ENCODE measurements at regions not wholly inside any gene's neighbourhood (a gene's known extent, or its start where the extent isn't known, plus 50 kb on each side); places are given as distances from the start of the nearest gene placed in this dataset.

GRCh38 chr20:22887796-22888195, 147.3 kb upstream of the SSTR4 start:
- intact Hi-C loops (cut with DNase I) = loop anchor here in 1 of 2 donors (10.0 kb wide), 1 partner anchor 63 kb away; no protein-coding TSS in a partner anchor
- DNase-seq = no peak
- Histone ChIP-seq H3K4me3 (no peak overlapping the region), H3K27ac (no peak overlapping the region), H3K4me1 (replicated peaks in 1 of 2) (no peaks in the 10 kb centered on the region), H3K27me3 (no peaks in the 10 kb centered on the region), H3K9me3 (replicated peaks in 1 of 3) (no peaks in the 10 kb centered on the region), H3K36me3 (replicated peaks in 1 of 2) (no peaks in the 10 kb centered on the region)
- TF ChIP-seq POLR2A (IDR thresholded peaks at IDR 0.05) (no peak), CTCF (IDR thresholded peaks at IDR 0.05) (no peak)
- 41 to 66% (median 62%) methylated on average over 2 of the region's 2 CpGs for WGBS, 4 donors

DNA sequence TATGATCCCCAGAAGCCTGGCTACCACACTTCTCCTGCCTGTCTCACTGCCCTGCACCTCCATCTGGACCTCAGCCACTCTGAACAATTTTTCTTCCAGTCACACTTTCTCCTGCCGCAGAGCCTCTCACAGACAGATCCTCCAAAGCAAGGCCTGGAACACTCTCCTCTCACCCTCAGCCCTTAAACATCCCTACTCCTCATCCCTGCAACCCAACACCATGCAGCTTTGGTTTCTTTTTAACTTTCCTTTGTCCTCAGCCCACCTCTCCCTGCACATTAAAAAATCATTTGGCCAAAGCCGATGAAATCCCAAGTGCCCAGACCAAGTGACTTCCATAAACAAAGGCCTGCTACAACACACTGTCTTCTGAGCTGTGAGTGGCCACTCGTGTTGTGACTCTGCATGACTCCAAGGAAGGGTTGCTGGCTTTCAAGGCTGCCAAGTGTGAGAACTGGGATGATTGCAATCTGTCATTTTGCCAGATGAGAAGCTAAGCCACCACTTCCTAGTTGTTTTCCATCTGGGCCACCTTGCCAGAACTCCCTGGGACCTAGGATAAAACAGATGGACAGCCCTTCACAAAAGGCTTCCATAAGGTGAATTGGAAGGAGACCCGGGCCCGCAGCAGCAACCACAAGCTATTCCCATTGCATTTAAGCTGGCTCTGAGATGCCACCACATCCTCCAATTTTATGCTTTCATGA, 144.4 kb upstream of the SSTR4 start:
- Histone ChIP-seq H3K9me3 (replicated peaks in 1 of 3) (no peaks in the 10 kb centered on the region), H3K36me3 (replicated peaks in 1 of 2) (no peaks in the 10 kb centered on the region), H3K27ac (no peak overlapping the region), H3K4me3 (no peak overlapping the region), H3K4me1 (replicated peaks in 1 of 2) (no peaks in the 10 kb centered on the region), H3K27me3 (no peaks in the 10 kb centered on the region)
- DNase-seq = no peak
- TF ChIP-seq CTCF (IDR thresholded peaks at IDR 0.05) (no peak), POLR2A (IDR thresholded peaks at IDR 0.05) (no peak)
- 79 to 87% (median 83%) methylated on average over 5 of the region's 5 CpGs for WGBS, 4 donors
- intact Hi-C loops (cut with DNase I) = no loop called here

DNA sequence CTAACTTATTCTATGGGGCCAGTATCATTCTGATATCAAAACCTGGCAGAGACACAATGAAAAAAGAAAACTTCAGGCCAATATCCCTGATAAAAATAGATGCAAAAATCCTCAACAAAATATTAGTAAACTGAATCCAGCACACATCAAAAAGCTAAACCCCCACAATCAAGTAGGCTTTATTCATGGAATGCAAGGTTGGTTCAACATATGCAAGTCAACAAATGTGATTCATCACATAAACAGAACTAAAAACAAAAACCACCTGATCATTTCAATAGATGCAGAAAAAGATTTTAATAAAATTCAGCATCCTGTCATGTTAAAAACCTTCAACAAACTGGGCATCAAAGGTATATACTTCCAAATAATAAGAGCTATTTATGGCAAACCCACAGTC, 133.9 kb upstream of the SSTR4 start:
- H3K4me1 ChIP-seq (replicated peaks in 1 of 2) = no peaks in the 10 kb centered on the region
- no peak for DNase-seq
- no peaks in the 10 kb centered on the region for H3K27me3 ChIP-seq
- no peaks in the 10 kb centered on the region for H3K36me3 ChIP-seq (replicated peaks in 1 of 2)
- no peaks in the 10 kb centered on the region for H3K9me3 ChIP-seq (replicated peaks in 1 of 3)
- H3K4me3 ChIP-seq = no peak overlapping the region
- H3K27ac ChIP-seq = no peak overlapping the region
- no peak for TF ChIP-seq POLR2A (IDR thresholded peaks at IDR 0.05)
- no peak for TF ChIP-seq CTCF (IDR thresholded peaks at IDR 0.05)
- intact Hi-C loops (cut with DNase I) = no loop called here

GRCh38 chr20:22901921-22902320, 133.2 kb upstream of the SSTR4 start:
- Histone ChIP-seq H3K27ac (no peak overlapping the region), H3K36me3 (replicated peaks in 1 of 2) (no peaks in the 10 kb centered on the region), H3K4me3 (no peak overlapping the region), H3K9me3 (replicated peaks in 1 of 3) (no peaks in the 10 kb centered on the region), H3K4me1 (replicated peaks in 1 of 2) (no peaks in the 10 kb centered on the region), H3K27me3 (no peaks in the 10 kb centered on the region)
- TF ChIP-seq CTCF (IDR thresholded peaks at IDR 0.05) (no peak), POLR2A (IDR thresholded peaks at IDR 0.05) (no peak)
- no peak for DNase-seq
- WGBS, 4 donors = 62 to 81% (median 68%) methylated on average over 2 of the region's 2 CpGs
- intact Hi-C loops (cut with DNase I) = no loop called here

Data from adrenal gland (tissue), 9 donors.